ENCODE measurements at regions not wholly inside any gene's neighbourhood (a gene's known extent, or its start where the extent isn't known, plus 50 kb on each side); places are given as distances from the start of the nearest gene placed in this dataset.

DNA sequence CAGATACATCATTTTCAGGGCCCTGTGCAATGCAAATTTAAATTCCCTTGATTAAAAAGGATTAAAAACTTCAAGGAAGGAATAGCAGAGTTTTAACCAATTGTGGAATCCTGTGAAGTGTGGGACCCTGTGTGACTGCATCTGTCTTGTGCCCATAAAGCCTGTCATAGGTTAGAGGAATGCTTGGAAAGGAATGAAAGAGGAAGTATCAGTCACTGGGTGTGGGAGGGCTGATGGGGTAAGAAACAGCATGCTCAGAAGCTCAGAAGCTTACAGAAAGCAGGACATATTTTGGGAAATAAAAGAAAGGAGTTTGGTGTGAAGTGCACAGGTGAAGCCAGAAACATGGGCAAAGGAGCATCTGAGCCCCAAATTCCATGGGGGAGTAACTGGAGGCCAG is 150.8 kb upstream of the ETV3 start:
- TF ChIP-seq, protein P1, sequence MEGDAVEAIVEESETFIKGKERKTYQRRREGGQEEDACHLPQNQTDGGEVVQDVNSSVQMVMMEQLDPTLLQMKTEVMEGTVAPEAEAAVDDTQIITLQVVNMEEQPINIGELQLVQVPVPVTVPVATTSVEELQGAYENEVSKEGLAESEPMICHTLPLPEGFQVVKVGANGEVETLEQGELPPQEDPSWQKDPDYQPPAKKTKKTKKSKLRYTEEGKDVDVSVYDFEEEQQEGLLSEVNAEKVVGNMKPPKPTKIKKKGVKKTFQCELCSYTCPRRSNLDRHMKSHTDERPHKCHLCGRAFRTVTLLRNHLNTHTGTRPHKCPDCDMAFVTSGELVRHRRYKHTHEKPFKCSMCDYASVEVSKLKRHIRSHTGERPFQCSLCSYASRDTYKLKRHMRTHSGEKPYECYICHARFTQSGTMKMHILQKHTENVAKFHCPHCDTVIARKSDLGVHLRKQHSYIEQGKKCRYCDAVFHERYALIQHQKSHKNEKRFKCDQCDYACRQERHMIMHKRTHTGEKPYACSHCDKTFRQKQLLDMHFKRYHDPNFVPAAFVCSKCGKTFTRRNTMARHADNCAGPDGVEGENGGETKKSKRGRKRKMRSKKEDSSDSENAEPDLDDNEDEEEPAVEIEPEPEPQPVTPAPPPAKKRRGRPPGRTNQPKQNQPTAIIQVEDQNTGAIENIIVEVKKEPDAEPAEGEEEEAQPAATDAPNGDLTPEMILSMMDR (IDR thresholded peaks at IDR 0.05 in 4 of 5, conservative IDR thresholded peaks at IDR 0.05 in 1 of 5): no peak
- no peak for TF ChIP-seq POLR2A (IDR thresholded peaks at IDR 0.05)

All from gastrocnemius medialis (tissue), 4 donors.